Small intestine (tissue), 7 donors: ENCODE measurements at regions not wholly inside any gene's neighbourhood (a gene's known extent, or its start where the extent isn't known, plus 50 kb on each side); places are given as distances from the start of the nearest gene placed in this dataset.

Source experiments
- DNase-seq, 2 donors: peaks; one replicate each; pipeline versions ENCODE4 v3.0.0 to v3.0.0-alpha.2; 2013
- FAIRE-seq: peaks from 2 replicates; lab custom pipeline; 2012; peaks lifted over from hg19 to GRCh38; lab: Jason Lieb, UNC
- H3K27ac ChIP-seq, 3 donors: one replicate each; pipeline ENCODE4 v1.5.1; 2013; ENCODE audit warnings: low read length in 2 of 3, mild to moderate bottlenecking in 2 of 3, control low read depth in 1 of 3, inconsistent platforms in 1 of 3, low read depth in 1 of 3, moderate library complexity in 1 of 3
- H3K27me3 ChIP-seq, 3 donors: one replicate each; pipeline ENCODE4 v1.6.1; 2013; ENCODE audit warnings: low read length in 3 of 3, inconsistent platforms in 1 of 3; ENCODE audit not compliant: control insufficient read depth in 3 of 3, insufficient read depth in 3 of 3
- H3K36me3 ChIP-seq, 3 donors: one replicate each; pipeline ENCODE4 v1.6.1; 2013; ENCODE audit warnings: low read length in 3 of 3, inconsistent platforms in 1 of 3, low read depth in 1 of 3, mild to moderate bottlenecking in 1 of 3, moderate library complexity in 1 of 3; ENCODE audit not compliant: control insufficient read depth in 3 of 3, insufficient read depth in 2 of 3
- H3K4me1 ChIP-seq, 3 donors: one replicate each; pipeline ENCODE4 v1.6.1; 2013; ENCODE audit warnings: low read length in 2 of 3, inconsistent platforms in 1 of 3, low read depth in 1 of 3, mild to moderate bottlenecking in 1 of 3, moderate library complexity in 1 of 3; ENCODE audit not compliant: control insufficient read depth in 3 of 3, insufficient read depth in 2 of 3
- H3K4me3 ChIP-seq, 3 donors: one replicate each; pipeline ENCODE4 v1.5.1; 2013; ENCODE audit warnings: low read length in 3 of 3, control low read depth in 1 of 3, inconsistent platforms in 1 of 3, low read depth in 1 of 3, mild to moderate bottlenecking in 1 of 3, moderate library complexity in 1 of 3
- H3K9me3 ChIP-seq, 2 donors: one replicate each; pipeline ENCODE4 v1.6.1; 2013; ENCODE audit warnings: low read depth in 1 of 2, low read length in 1 of 2; ENCODE audit not compliant: control insufficient read depth in 2 of 2, insufficient read depth in 1 of 2
- WGBS, 3 donors: extraction: QIAGEN DNeasy Blood & Tissue Kit; methylation state at CpG; one replicate each; pipeline ENCODE4 v1.1.7; 2013; 5-methylcytosine and 5-hydroxymethylcytosine counted together
- donor health status: healthy with polysubstance abuse.
- donor health status: control.
- donor health status: control.
- donor health status: Bipolar disorder and iron deficiency.
- donor health status: healthy.

DNA sequence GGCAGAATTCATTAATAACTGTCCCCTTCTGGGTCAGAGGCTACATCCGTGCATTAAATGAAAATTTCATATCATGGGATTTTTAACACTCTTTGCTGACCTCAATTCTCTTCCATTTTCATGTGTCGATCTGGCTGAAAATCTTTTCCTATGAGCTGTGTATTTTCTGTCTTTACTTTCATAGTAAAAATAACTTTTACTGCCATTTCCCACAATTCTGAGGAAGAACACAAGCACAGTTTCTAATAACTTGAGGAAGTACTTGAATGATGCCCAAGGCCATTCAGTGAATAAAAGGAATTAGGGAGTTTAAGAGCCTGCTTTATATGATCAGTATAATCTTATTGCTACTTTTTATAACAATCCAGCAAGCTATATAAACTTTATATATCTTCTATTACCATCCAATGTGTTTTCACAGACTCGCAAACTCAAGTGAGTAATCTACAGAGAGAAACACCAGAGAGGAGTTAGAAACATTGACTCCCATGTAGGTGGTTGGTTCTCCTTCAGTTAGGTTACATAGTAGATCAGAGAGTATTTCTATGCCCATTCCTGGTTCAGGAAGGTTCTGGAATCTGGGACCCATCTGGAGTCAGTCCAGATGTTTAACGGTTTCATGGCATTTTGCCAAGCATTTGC lies 340.0 kb downstream of the FBXO15 start:
- no peaks in the 10 kb centered on the region for H3K27me3 ChIP-seq
- WGBS, 3 donors, result 66 to 68% (median 66%) methylated on average over 4 of the region's 4 CpGs
- H3K9me3 ChIP-seq, result no peaks in the 10 kb centered on the region
- no peak overlapping the region for H3K4me3 ChIP-seq
- FAIRE-seq (no peak), DNase-seq (no peak)
- no peaks in the 10 kb centered on the region for H3K4me1 ChIP-seq
- no peak overlapping the region for H3K27ac ChIP-seq
- no peaks in the 10 kb centered on the region for H3K36me3 ChIP-seq

DNA sequence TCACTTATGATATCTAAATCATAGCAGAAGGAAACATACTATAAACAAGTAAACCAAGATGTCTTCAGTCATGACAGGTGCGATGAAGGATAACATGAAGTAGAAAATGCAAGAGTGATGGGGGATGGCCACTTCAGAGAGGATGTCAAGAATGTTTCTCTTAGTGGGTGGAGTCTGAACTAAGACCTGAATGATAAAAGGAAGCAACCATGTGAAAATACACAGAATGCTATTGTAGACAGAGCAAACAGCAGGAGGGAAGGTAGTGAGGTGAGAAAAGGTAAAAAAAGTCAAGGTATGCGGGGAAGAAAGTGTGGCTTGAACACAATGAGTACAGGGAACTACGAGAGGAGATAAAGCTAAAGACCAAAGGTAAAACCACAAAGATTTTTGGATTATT lies 341.6 kb downstream of the FBXO15 start:
- H3K9me3 ChIP-seq, result no peaks in the 10 kb centered on the region
- 52 to 77% (median 58%) methylated on average over 3 of the region's 3 CpGs for WGBS, 3 donors
- FAIRE-seq (no peak), DNase-seq (no peak)
- H3K27ac ChIP-seq, result no peak overlapping the region
- H3K4me1 ChIP-seq, result no peaks in the 10 kb centered on the region
- no peaks in the 10 kb centered on the region for H3K27me3 ChIP-seq
- no peaks in the 10 kb centered on the region for H3K36me3 ChIP-seq
- H3K4me3 ChIP-seq, result no peak overlapping the region

DNA sequence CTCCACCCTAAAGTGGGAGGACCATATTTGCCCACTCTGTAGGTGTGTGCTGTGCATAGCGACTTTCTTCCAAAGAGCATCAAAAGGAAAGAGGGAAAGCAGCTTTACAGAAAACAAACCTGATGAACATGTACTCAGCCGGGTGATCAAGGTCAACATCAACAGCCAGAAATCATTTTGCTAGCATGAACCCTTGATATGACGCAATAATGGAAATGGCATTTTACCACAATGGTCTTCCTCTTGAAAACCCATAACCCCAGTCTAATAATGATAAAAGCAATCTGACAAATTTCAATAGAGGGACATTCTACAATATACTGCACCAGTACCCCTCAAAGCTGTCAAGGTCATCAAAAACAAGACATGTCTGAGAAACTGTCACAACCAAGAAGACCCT lies 350.2 kb downstream of the FBXO15 start:
- Histone ChIP-seq H3K36me3 (no peaks in the 10 kb centered on the region), H3K9me3 (no peaks in the 10 kb centered on the region), H3K27ac (no peak overlapping the region), H3K27me3 (peaks cover 0 to 2% (median 0%) of the 10 kb centered on the region in 3 donors), H3K4me1 (no peaks in the 10 kb centered on the region), H3K4me3 (no peak overlapping the region)
- DNase-seq (no peak), FAIRE-seq (no peak)
- 59 to 80% (median 66%) methylated on average over 3 of the region's 3 CpGs for WGBS, 3 donors

DNA sequence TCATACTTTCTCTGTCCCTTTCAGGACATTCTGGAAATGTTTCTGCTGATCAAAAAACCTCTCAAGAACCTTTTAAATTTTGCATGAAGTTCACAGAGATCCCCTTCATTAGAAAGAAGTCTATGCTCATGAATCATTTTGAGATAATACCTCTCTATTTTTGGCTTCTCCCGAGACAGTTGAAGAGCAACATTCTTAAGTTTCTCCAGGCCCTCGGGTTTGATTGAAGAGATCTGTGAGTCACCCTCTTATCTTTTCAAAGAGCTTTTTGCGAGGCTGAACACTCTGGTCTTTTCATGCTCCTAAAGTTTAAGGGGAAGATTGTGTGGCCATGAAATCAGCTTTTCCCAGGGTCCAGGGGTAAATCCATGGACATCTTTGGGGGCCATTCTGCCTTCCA lies 354.2 kb downstream of the FBXO15 start:
- H3K27me3 ChIP-seq, result no peaks in the 10 kb centered on the region
- 9 to 43% (median 31%) methylated on average over 3 of the region's 3 CpGs for WGBS, 3 donors
- no peak overlapping the region for H3K4me3 ChIP-seq
- no peaks in the 10 kb centered on the region for H3K4me1 ChIP-seq
- H3K9me3 ChIP-seq, result no peaks in the 10 kb centered on the region
- FAIRE-seq (no peak), DNase-seq (no peak)
- H3K27ac ChIP-seq, result no peak overlapping the region
- H3K36me3 ChIP-seq, result no peaks in the 10 kb centered on the region

DNA sequence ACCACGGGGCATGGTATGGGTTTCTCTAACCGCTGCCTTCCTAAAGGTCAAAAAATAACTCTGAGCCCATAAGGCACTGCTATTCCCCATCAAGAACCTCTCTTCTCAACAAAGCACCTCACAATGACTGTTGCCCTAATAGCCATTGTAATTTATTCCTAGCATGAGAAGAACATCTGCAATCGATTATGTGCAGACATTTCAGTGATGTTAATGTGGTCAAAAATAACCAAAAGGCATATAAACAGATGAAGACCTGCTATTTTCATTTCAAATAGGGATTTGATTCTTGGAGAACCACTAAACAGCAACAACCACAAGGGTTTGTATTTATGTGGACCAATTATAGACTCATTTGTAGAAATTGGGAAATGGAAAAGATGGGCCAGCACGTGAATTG lies 356.6 kb downstream of the FBXO15 start:
- no peaks in the 10 kb centered on the region for H3K36me3 ChIP-seq
- no peak overlapping the region for H3K4me3 ChIP-seq
- H3K27ac ChIP-seq, result no peak overlapping the region
- no peak for DNase-seq
- H3K4me1 ChIP-seq, result no peaks in the 10 kb centered on the region
- no peak for FAIRE-seq
- no peaks in the 10 kb centered on the region for H3K9me3 ChIP-seq
- no peaks in the 10 kb centered on the region for H3K27me3 ChIP-seq
- whole genome bisulfite sequencing, 3 donors, result 56 to 83% (median 67%) methylated on average over 4 of the region's 4 CpGs

DNA sequence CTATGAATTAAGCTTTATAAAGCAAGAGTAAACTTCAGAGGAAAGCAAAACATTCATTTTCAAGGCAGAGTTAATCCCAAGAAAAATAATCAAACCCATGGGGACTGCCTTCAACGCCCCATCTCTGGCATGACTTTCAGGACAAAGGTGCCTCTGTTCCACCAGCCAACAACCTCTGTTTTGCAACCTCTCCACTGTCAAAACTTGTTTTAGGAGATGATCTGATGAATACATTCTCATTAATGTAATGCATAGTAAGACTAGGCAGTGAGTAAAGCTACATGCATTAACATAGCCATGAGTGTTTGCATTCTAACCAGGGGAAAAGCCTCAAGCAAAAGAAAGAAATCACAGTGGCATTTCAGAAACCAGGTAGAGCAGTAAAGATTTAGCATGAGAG lies 357.0 kb downstream of the FBXO15 start:
- no peak for FAIRE-seq

DNA sequence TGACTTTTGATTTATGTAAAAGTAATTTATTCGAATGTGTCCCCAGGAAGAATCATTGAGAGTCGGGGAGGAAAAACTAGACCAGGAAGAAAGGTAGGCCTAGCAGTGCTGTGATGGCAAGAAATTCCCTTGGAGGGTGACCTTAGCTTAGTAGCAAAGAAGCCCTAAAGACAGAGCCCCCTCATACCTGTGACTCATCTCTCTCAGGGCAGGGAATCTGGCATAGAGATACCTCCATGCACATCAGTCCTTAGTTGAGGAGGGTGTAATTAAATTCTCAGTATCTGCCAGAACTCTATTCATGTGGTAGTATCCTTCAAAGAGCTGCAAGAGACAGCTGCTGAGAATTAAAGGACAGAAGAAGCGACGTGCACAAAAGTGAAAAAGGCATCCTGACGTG lies 360.3 kb downstream of the FBXO15 start:
- no peaks in the 10 kb centered on the region for H3K4me1 ChIP-seq
- FAIRE-seq, result no peak
- no peak overlapping the region for H3K27ac ChIP-seq
- no peaks in the 10 kb centered on the region for H3K27me3 ChIP-seq
- no peaks in the 10 kb centered on the region for H3K9me3 ChIP-seq
- no peak for DNase-seq
- WGBS, 3 donors, result 88 to 92% (median 90%) methylated on average over 5 of the region's 5 CpGs
- H3K4me3 ChIP-seq, result no peak overlapping the region
- no peaks in the 10 kb centered on the region for H3K36me3 ChIP-seq

More for the DNA sequence above, 357.0 kb downstream of the FBXO15 start:
- Histone ChIP-seq H3K27ac (no peak overlapping the region), H3K4me3 (no peak overlapping the region), H3K27me3 (no peaks in the 10 kb centered on the region), H3K4me1 (no peaks in the 10 kb centered on the region), H3K9me3 (no peaks in the 10 kb centered on the region), H3K36me3 (no peaks in the 10 kb centered on the region)
- 41 to 61% (median 43%) methylated on average over 1 of the region's 1 CpG for WGBS, 3 donors
- no peak for DNase-seq

DNA sequence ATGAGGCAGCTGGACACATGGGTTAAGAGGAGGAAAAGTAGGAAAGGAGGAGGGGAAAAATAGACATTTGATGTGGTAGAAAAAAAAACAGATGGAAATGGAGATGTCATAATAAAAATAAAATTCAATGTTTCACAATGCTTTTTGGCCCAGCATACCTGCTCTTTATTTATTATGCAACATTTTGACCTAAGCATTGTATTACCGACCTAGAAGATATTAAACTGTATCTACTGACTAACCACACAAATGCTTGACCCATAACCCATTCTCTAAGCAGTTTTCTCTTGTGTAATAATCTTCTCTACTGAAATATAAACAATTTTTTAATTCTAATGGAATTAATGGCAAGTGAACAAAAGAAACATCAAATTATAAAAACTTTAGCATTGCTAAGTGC lies 362.3 kb downstream of the FBXO15 start:
- Histone ChIP-seq H3K4me1 (no peaks in the 10 kb centered on the region), H3K27me3 (no peaks in the 10 kb centered on the region), H3K9me3 (no peaks in the 10 kb centered on the region), H3K4me3 (no peak overlapping the region), H3K36me3 (no peaks in the 10 kb centered on the region), H3K27ac (no peak overlapping the region)
- 68 to 76% (median 72%) methylated on average over 1 of the region's 1 CpG for WGBS, 3 donors
- no peak for FAIRE-seq
- DNase-seq, result no peak

DNA sequence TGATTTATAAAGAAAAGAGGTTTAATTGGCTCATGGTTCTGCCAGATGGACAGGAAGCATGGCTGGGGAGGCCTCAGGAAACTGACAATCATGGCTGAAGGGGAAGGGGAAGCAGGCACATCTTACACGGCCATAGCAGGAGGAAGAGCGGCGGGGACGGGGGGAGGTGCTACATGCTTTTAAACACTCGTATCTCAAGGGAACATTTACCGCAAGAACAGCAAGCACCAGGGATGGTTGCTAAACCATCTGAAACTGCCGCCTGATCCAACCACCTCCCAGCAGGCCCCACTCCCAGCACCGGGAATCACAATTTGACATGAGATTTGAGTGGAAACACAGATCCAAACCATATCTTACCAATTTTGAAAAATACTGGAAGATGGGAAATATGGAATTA lies 362.8 kb downstream of the FBXO15 start:
- FAIRE-seq (no peak), DNase-seq (no peak)
- Histone ChIP-seq H3K27ac (no peak overlapping the region), H3K4me1 (no peaks in the 10 kb centered on the region), H3K9me3 (no peaks in the 10 kb centered on the region), H3K27me3 (no peaks in the 10 kb centered on the region), H3K36me3 (no peaks in the 10 kb centered on the region), H3K4me3 (no peak overlapping the region)
- WGBS, 3 donors, result 73 to 81% (median 78%) methylated on average over 8 of the region's 8 CpGs
